HG03432 (cell line): ENCODE measurements at regions not wholly inside any gene's neighbourhood (a gene's known extent, or its start where the extent isn't known, plus 50 kb on each side); places are given as distances from the start of the nearest gene placed in this dataset.

Experiments
- ATAC-seq: cut with Tn5 transposase; IDR thresholded peaks from one replicate; pipeline ENCODE4 v1.9.1; 2021; ENCODE audit warnings: mild to moderate bottlenecking, moderate library complexity; ENCODE audit not compliant: unreplicated experiment

DNA sequence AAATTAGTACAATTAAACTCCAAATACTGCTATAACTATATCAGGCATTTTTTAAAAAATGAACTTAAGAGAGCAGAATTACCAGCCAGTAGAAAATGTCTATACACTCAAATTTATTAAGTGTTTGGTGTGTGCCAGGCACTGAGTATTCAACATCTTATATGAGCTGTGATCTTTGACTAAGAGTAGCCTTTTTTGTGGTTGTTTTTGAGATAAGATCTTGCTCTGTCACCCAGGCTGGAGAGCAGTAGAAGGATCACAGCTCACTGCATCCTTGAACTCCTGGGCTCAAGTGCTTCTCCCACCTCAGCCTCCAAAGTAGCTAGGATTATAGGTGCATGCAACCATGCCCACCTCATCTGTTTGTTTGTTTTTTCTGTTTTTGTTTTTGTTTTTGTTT lies 102.5 kb upstream of the CELF2 start:
- ATAC-seq, result no peak

DNA sequence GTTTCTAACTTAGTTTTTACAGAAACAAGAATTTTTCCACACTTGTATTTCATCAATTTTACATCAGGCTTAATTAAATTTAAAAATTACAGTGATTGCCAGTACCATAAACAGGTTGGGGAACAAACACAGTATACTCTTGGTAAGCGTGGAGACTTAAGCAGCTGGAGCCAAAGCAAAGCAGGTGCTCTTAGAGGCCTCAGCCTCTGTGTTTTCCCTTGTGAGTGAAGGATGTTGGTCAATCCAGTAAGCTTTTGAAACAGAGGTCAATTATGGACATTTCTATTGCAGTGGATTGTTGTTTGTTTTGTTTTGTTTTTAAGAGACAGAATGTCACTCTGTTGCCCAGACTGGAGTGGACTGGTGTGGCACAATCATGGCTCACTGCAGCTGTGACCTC lies 100.6 kb upstream of the CELF2 start:
- no peak for ATAC-seq

DNA sequence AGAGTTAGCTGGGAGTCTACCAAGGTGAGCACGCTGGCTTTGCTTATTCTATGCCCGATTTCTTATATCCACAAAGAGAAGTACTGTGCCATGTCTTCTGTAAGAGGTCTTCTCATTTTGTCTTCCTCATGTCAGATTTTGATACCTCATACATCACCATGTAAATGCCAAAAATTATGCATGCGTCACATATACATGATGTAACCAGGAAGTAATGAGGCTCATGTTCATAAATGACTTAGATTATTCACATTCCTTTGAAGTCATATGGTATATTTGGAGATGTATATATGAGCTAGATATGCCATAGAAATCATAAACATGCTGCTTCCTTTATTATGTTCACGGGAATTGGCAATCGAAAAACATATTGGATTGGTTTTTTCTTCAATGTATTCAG lies 97.7 kb upstream of the CELF2 start:
- no peak for ATAC-seq

DNA sequence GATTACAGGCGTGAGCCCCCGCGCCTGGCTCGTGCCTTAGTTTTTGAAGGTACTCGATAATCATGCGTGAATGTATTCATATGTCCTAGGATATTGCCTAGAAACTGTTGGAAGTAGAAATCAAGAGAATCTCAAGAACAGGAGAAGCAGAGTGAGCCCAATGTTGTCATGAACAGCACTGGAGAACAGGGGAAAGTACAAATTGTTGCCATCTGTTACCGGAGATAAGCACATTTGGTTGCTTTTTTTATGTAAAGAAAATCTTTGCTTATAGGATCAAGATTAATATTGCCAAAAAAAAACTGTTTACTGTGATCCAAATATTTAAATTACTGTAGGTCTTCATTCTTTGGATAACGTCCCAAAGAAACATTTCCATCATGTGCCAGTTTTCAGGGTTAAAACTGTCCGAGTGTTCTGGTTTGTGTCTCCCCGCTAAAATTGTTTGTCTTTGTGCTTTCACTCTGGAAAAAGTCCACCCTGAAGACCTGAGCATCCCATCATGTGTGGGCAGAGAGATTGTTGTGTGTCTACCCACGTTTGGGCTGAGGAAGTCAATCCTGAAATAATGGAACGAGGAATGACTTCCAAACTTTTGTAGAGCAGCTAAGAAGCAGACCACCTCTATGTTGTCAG lies 95.7 kb upstream of the CELF2 start:
- ATAC-seq, result no peak

DNA sequence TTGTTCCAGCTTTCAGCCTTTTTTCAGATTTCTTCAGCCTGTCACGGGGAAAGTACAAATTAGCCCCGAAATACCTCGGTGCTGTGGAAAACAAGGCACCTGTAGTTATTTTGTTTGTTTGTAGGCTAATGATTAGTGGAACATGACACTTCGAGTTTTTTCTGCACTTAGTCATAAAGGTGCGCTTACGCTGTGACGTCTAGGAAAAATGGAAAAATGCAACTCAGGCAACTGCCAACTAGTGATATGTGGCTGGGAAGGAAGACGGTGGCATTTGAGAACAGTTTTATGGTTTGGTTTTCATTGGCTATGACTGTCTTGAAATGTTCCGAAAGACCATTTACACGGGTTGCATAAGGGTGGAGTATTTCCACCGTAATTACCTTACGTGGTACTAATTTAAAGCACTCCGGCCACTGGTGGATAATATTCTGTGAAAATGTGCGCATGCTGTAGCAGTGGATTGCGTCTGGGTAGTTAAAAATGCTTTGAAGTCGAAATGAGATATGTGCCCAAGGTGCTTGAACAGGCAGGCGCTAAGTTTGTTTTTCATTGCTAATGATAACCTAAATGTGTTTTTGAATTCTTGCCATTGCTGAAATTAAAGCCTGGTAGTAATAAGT lies 94.5 kb upstream of the CELF2 start:
- ATAC-seq, result no peak

DNA sequence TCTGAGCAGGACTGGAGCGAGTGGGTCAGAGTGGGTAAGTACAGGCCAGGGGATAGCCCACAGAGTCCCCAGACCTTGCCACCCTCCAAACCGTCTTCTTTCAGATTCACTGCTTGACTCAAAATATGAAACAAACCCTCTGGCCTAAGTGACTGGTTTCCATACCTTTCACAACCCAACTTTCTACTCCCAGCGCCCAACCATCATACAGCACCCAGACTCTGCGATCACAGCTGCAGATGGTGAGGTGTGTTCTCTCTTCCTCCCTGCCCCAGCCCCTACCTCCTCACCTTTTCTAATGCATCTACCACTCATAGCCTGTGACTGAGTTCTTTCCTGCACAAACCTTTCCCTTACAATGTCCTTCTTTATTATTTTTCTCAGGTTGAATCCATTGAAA lies 92.0 kb upstream of the CELF2 start:
- ATAC-seq, result no peak

DNA sequence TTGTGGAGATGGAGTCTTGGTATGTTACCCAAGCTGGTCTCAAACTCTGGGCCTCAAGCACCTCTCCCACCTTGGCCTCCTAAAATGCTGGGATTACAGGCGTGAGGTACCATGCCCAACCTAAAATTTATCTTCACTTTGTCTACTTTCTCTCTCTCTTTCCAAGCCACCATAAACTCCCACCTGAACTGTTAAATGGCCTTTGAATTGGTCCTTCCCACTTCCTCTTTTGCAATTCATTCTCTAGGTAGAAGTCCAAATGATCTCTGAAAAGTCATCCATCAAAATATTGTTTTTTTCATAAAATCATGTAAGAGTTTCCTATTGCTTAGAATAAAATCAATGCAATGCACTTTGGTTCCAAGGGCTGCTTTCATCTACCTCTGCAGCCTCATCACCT lies 90.1 kb upstream of the CELF2 start:
- ATAC-seq, result no peak

DNA sequence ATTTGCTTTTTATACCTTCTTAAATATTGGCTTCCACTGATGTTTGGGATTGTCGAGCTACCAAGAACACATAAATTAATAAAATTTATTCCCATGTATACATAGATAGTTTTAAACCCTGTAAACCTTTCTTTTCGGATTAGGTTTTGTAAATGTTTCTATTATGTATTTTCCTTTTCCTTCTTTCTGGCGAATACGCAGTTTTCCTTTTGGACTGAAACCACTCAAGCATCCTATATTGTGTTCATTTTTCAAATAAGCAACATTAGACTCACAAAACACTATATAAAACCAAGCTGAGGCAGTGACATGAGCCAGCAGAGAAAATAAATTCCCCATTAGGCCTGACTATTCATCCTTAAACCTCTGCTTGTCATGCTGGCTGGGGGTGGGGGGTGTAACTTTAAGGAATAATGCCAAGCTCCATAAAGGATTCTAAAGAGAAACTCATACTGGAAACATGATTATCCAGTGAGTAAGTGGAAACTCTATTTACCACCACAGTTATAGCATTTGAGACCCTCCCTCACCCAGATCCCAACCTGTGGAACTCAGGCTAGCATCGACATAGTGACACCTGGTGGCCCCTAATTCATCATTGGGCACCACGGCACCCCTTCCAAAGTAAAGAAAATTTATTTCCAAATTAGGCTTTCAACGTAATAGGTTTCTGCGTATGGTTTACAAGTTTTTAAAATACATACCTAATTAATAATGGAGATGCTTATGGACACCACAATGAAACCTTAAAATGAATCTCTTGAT lies 86.5 kb upstream of the CELF2 start:
- no peak for ATAC-seq

DNA sequence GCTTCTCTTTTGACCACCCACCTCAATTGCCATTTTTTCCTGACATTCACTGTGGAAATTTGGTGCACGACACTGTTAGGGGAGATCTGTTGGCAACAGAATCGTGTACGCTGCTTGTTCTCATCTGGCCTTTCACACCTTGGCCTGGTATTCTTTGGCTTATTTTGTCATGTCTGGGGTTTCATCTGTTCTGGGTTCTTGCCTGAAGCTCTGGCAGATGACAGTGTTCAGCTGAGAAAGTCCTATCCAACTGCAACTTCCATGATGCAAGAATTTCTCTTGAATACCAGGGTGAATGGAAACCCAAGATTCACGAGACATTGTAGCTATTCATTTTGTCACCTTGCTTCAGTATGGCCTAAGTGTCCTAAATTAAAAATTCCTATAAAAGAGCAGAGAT lies 82.6 kb upstream of the CELF2 start:
- no peak for ATAC-seq

DNA sequence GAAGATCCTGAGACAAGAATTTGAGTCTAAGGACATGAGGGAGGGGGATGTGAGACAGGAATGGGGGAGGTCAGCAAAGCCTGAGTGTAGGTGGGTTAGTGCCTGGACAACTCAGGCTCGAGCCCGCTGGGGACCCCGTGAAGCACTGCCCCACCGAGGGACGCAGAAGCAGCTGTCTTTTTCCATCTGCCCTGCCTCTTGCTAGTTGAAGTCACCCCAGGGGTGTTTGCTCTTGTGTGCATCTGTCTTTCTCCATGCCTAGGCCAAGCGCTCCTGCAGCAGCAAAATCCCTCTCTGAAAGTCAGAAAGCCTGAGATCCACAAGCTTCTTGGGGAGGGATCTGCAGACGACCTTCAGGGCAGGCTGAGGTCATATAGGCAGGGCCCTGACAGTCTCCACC lies 79.0 kb upstream of the CELF2 start:
- ATAC-seq, result no peak

DNA sequence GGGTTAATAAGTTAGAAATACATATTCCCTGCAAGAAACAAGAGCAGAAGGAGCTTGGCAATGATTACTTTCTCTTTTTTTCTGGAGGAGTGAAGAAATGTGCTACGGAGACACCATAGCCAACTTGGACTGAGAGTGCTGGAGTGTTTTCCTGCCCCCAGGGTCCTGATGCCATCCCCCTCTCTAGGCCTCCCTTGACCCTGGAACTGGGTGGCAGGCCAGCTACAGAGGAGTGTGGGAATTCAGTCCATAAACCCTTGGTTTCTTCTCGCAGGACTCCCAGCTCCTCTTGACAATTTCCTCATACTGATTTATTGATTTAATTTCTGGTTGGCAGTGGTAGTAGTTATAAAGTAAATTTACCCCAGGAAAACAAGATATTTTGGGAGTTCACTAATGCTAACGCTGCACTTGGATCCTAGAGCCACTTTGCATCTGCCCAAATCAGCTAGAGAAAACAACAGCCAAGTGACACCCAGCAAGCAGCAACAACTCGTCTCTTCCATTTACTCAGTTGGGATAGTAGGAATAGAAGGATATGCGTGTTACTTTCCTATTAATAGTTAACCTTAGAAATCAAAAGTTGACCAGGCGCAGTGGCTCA lies 76.4 kb upstream of the CELF2 start:
- no peak for ATAC-seq

DNA sequence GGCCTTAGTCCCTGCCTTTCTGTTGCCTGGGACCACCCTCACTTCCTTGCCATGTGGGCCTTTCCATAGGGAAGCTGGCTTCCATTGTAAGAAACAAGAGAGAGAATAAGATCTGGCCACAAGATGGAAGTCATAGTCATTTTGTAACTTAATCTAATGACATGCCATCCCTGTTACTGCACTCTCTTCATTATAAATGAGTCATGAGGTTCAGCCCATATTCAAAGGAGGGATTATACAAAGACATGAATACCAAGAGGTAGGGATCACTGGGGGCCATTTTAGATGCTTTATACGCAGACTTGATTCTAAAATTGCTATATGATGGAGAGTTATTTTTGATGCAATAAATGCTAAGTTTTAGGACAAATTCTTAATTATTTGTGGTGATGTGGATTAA lies 75.2 kb upstream of the CELF2 start:
- no peak for ATAC-seq

DNA sequence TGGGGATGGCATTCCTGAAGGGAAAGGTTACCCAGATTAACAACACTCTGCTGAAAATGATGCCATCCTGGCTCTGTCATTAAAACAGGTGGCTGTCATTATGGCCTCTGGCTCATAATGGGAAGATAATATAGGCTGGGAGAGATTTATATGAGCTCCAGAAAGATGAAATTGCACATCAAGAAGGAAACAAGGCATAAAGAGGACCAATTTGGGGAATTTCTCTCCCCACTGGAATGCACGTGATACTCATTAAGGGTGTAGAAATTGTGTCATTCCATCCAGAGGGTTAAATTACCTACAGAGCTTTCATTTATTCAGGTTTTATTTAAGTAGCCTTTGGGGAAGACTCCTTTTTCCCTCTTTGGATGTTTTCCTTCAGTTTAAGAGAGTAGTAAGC lies 71.6 kb upstream of the CELF2 start:
- ATAC-seq, result no peak

DNA sequence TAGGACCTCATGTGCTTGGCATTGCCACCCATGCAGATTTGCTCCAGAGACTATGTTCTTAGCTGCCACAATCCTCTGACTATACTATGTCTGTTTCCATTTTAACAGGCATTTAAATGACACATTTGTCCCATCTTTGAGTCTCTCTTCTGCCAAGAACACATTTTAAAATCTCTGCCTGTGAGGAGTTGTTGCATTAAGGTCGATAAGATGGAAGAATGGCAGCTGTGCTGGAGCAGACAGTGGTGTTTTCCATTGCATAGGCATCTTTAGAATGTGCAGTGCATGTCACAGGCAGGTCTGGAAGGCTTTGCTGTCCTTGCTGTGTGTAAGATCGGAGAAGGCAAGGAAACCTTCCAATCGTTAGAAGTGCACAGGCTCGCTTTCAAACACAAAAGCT lies 70.9 kb upstream of the CELF2 start:
- ATAC-seq, result no peak

DNA sequence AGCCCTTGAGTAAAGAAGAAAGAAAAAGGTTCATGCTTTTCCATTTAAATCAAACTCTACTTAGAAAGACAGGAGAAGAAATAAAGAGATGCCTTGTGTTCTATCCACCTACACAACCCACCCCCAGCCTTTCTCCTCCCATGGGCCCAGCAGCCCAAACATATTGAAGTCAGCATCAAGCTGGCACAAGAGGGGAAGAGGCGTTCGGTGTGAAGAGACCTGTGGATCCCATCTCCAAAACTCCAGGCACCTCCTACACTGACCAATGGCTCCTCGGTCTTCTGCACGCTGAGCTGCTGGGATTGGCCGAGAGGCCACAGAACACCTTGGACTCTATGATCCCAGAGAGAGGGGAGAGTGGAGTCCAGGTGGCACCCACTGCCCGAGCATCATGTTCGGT lies 66.0 kb upstream of the CELF2 start:
- no peak for ATAC-seq

DNA sequence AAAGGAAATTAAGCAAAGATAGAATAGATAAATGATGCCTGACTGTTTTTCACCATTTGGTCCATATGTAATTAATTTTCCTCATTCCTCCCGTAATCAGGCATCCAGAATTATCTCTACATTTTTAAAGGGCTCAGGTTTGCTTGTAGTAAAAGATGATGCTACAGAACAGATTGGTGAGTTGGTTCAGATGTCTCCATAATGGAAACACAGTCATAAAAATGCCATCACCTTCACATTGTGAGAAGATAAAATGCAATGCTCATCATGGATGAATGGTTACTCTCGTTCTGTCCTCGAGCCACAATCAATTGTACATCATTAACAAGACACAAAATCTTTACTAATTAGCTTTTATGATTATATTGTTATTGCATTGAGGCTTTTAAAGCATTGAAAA lies 64.9 kb upstream of the CELF2 start:
- no peak for ATAC-seq

DNA sequence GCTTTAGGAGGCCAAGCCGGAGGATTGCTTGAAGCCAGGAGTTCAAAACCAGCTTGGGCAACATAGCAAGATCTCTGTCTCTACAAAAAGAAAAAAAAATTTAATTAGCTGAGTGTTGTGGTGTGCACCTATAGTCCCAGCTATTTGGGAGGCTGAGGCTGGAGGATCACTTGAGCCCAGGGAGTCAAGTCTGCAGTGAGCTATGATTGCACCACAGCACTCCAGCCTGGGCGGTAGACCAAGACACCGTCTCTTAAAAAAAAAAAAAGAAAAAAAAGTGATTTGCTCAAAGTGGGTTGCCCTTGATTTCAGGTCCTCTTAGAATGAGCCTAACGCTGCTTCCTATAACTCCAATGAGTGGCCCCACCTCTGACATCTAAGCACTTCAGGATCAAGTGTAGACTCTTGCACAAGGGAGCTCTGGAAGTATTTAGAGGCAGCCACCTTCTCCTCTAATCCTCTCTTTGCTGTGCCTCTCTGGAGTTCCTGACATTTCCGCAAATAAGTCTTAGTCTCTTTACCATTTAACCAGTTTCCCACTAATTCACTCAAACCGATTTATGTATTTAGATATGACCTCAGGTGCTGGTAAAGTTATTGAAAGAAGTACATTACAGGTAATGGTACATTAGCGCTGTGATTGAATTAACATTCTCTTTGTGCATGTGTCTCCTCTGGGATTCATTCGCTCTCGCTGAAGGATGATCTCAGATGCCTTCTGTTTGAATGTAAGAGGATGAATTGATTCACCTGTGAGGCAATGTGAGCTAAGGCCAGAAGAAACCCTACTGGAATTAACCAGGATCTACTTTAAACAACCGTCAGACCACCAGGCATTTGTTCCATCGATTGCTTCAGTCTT lies 60.8 kb upstream of the CELF2 start:
- ATAC-seq, result no peak

DNA sequence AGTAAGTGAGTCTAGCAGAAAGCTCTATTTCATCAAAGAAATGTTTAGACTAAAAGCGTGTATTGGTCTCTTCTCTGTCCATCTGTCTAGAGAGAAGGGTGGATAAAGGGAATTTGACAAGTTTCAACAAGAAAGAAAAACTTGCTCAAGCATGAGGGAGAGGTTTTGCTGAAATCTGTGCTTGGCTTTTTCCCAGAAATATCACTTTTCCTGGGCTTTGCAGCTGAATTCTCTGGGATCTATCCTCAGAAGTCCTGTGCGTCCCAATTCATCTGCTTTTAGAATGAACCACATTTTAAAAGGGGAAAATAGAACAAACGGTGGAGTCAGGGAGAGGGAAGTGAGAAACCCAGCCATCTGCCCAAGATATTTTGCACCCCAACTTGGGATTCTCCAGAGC lies 59.6 kb upstream of the CELF2 start:
- ATAC-seq, result no peak

DNA sequence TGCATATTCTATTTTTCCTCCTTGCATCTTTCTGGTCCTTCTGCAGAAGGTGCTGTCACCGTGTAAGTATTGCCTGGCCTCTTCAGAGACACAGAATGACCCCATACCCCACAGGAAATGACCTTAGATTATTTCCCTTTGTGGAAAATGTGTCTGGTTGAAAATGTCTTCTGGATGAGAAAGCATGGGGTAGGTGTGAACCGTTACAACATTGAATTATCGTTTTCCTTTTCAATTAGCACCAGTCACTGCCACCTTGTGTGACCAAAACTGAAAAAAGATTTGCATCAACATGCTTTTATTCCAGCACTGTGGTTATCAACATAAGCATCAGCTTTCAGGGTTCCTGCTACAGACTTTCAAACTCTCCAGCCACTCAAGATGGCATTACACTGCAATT lies 58.0 kb upstream of the CELF2 start:
- ATAC-seq, result peak; percentile 80

DNA sequence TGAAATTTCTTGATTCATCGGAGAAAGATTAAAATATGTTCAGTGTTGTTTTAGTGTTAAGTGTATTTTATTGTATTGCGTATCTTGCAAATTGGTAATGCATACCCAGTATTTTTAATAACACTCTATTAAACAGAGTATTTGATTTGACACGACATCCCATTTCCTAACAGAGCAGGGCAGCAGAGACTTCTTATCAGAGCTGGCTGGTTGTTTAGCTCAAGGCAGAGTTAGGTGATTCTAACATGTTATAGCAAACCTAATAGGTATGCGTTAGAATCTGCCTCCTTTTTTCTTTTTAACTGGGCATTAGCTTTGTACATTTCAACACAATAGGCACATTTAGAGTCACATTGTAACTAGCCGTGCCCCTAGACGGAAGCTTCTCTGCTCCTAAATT lies 57.1 kb upstream of the CELF2 start:
- ATAC-seq, result no peak

DNA sequence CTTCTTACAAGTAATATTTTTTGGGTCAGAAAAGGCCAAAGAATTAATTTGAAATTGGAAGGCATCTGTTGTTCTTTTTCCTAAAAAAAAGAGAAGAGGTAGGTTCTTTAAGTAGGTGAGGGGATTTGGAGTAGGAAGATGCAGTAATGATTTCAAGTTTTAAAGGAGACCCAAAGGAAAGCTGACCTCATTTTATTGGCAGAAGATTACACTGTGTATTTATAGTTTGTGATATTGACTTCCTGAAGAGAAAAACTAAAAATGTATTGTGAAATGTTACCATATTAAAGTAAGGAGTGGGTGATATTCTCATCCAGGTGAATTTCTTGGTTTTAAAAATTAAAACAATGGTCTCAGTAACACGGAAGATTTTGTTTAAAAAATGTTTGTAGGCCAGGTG lies 56.6 kb upstream of the CELF2 start:
- ATAC-seq, result no peak
